ENCODE measurements at regions not wholly inside any gene's neighbourhood (a gene's known extent, or its start where the extent isn't known, plus 50 kb on each side); places are given as distances from the start of the nearest gene placed in this dataset.
"Not testable (repeated sequence)": the region's sequence is repeated elsewhere in the genome, so short reads cannot be mapped to it uniquely, and the experiment has no call there.

GRCh38 chr14:78022059-78022458 is 148.1 kb upstream of the NRXN3 start:
- DNase-seq (ENCODE audit: low read depth), result peak; percentile 18
- in situ Hi-C loops (cut with HindIII; ENCODE audit: low sequenced_read_pairs), result no loop called here
- TF ChIP-seq CTCF (IDR thresholded peaks at IDR 0.05; ENCODE audit: low read depth, low read length, missing control alignments), result peak; percentile 63
- no peak overlapping the region for H3K4me3 ChIP-seq (ENCODE audit: low read depth, low read length)

- in situ Hi-C loops (cut with HindIII; ENCODE audit: low sequenced_read_pairs), result no loop called here
- no peak for TF ChIP-seq CTCF (IDR thresholded peaks at IDR 0.05; ENCODE audit: low read depth, low read length, missing control alignments)
- DNase-seq (ENCODE audit: low read depth), result no peak
- no peak overlapping the region for H3K4me3 ChIP-seq (ENCODE audit: low read depth, low read length)
Observed at GRCh38 chr14:78023112-78023511, 147.1 kb upstream of the NRXN3 start.

GRCh38 chr14:78028471-78028870 is 141.7 kb upstream of the NRXN3 start:
- H3K4me3 ChIP-seq (ENCODE audit: low read depth, low read length), result no peak overlapping the region
- in situ Hi-C loops (cut with HindIII; ENCODE audit: low sequenced_read_pairs), result no loop called here
- no peak for TF ChIP-seq CTCF (IDR thresholded peaks at IDR 0.05; ENCODE audit: low read depth, low read length, missing control alignments)
- no peak for DNase-seq (ENCODE audit: low read depth)

- in situ Hi-C loops (cut with HindIII; ENCODE audit: low sequenced_read_pairs), result no loop called here
- peak; percentile 53 for TF ChIP-seq CTCF (IDR thresholded peaks at IDR 0.05; ENCODE audit: low read depth, low read length, missing control alignments)
- no peak for DNase-seq (ENCODE audit: low read depth)
- no peak overlapping the region for H3K4me3 ChIP-seq (ENCODE audit: low read depth, low read length)
Observed at GRCh38 chr14:78029601-78030372, 140.4 kb upstream of the NRXN3 start.

- no peak for DNase-seq (ENCODE audit: low read depth)
- H3K4me3 ChIP-seq (ENCODE audit: low read depth, low read length), result no peak overlapping the region
- TF ChIP-seq CTCF (IDR thresholded peaks at IDR 0.05; ENCODE audit: low read depth, low read length, missing control alignments), result no peak
- in situ Hi-C loops (cut with HindIII; ENCODE audit: low sequenced_read_pairs), result no loop called here
Observed at GRCh38 chr14:78043349-78043748, 126.8 kb upstream of the NRXN3 start.

GRCh38 chr14:78048120-78048519 is 122.1 kb upstream of the NRXN3 start:
- no peak for TF ChIP-seq CTCF (IDR thresholded peaks at IDR 0.05; ENCODE audit: low read depth, low read length, missing control alignments)
- no peak overlapping the region for H3K4me3 ChIP-seq (ENCODE audit: low read depth, low read length)
- no peak for DNase-seq (ENCODE audit: low read depth)
- in situ Hi-C loops (cut with HindIII; ENCODE audit: low sequenced_read_pairs), result no loop called here

GRCh38 chr14:78056890-78057289 is 113.3 kb upstream of the NRXN3 start:
- in situ Hi-C loops (cut with HindIII; ENCODE audit: low sequenced_read_pairs); DNase-seq (ENCODE audit: low read depth); H3K4me3 ChIP-seq (ENCODE audit: low read depth, low read length): not testable (repeated sequence)

All from astrocyte of the cerebellum (primary cell).